Activated B cell treated with CpG ODN at 0.5 μM for 24 hours (primary cell): ENCODE measurements at regions not wholly inside any gene's neighbourhood (a gene's known extent, or its start where the extent isn't known, plus 50 kb on each side); places are given as distances from the start of the nearest gene placed in this dataset.

Source experiments
- ATAC-seq: fragments of 200-7000 bp; cut with Tn5 transposase; one replicate; pipeline ENCODE4 v1.10.0; 2021; ENCODE audit warnings: low read depth, mild to moderate bottlenecking, moderate library complexity
- CTCF ChIA-PET: fragments of 350-600 bp; sonication (Branson Sonifier 250); formaldehyde crosslinking; loops from one replicate; lab custom pipeline; 2021; ENCODE audit warnings: antibody characterized with exemption; lab: Charles Lee
- POLR2A ChIA-PET: fragments of 350-600 bp; sonication (Branson Sonifier 250); formaldehyde crosslinking; loops from one replicate; lab custom pipeline; 2021; ENCODE audit warnings: antibody characterized with exemption; lab: Charles Lee
- DNase-seq: peaks from one replicate; pipeline ENCODE4 v3.0.0; 2022
- H3K27ac Mint-ChIP-seq: one replicate; pipeline ENCODE4 v1.8.0; 2020; ENCODE audit warnings: mixed read lengths
- H3K27me3 Mint-ChIP-seq: one replicate; pipeline ENCODE4 v1.8.0; 2021; ENCODE audit warnings: mixed read lengths
- H3K36me3 Mint-ChIP-seq: one replicate; pipeline ENCODE4 v1.8.0; 2021; ENCODE audit warnings: low read depth, mixed read lengths
- H3K4me1 Mint-ChIP-seq: one replicate; pipeline ENCODE4 v1.8.0; 2021; ENCODE audit warnings: mixed read lengths
- H3K4me3 Mint-ChIP-seq: one replicate; pipeline ENCODE4 v1.8.0; 2020; ENCODE audit warnings: mild to moderate bottlenecking, mixed read lengths
- H3K9me3 Mint-ChIP-seq: one replicate; pipeline ENCODE4 v1.8.0; 2020; ENCODE audit warnings: mixed read lengths
- CTCF ChIP-seq: fragments of 200-600 bp; IDR thresholded peaks from one replicate; pipeline ENCODE4 v1.8.0; 2022; ENCODE audit warnings: antibody characterized with exemption, mild to moderate bottlenecking
- intact Hi-C: fragments of 100-400 bp; cut with micrococcal nuclease; formaldehyde crosslinking; loops from one replicate; pipeline ENCODE4 v1.15.1; 2024

DNA sequence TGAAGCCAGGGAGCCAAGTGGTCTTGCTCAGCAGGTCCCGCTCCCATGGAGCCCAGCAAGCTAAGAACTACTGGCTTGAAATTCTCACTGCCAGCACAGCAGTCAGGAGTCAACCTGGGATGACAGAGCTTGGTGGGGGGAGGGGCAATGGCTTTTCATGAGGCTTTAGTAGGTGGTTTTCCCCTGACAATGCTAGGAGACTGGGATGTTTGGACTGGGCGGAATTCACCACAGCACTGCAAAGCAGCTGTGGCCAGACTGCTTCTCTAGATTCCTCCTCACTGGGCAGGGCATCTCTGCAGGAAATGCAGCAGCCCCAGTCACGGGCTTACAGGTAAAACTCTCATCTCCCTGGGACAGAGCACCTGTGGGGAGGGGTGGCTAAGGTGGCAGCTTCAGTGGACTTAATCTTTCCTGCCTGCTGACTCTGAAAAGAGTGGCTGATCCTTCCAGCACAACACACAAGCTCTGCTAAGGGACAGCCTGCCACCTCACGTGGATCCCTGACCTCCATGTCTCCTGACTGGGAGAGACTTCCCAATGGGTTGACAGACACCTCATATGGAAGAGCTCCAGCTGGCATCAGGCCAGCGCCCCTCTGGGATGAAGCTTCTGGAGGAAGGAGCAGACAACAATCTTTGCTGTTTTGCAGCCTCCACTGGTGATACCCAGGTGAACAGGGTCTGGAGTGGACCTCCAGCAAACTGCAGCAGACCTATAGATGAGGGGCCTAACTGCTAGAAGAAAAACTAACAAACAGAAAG lies 349.7 kb upstream of the ST6GAL2 start:
- H3K27ac Mint-ChIP-seq = no peak overlapping the region
- ChIA-PET POLR2A (no interaction called here), CTCF (no interaction called here)
- H3K27me3 Mint-ChIP-seq = no peaks in the 10 kb centered on the region
- H3K4me1 Mint-ChIP-seq = no peaks in the 10 kb centered on the region
- intact Hi-C loops = no loop called here
- DNase-seq = no peak
- ATAC-seq = no peak
- H3K9me3 Mint-ChIP-seq = peaks cover 4% of the 10 kb centered on the region
- no peaks in the 10 kb centered on the region for H3K36me3 Mint-ChIP-seq
- no peak overlapping the region for H3K4me3 Mint-ChIP-seq
- no peak for TF ChIP-seq CTCF

DNA sequence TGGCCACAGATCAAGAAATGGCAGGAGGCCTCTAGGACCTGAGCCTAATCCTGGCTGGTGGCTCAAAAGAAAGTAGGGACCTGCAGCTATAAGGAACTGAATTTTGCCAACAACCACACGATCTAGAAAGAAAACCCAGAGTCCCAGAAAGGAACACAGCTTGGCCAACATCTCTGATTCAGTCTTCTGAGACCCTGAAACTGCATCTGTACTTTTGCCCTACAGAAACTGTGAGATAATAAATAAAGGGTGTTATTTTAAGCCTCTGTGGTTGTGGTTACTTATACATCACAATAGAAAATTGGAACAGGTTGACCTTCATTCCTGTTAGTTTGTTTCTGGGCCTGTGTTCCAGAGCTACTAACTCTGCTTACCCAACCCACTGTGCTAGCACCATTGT lies 356.8 kb upstream of the ST6GAL2 start:
- ATAC-seq (no peak), DNase-seq (no peak)
- Mint-ChIP-seq H3K27ac (no peak overlapping the region), H3K4me3 (no peak overlapping the region), H3K4me1 (no peaks in the 10 kb centered on the region), H3K27me3 (no peaks in the 10 kb centered on the region), H3K9me3 (peaks cover 2% of the 10 kb centered on the region), H3K36me3 (no peaks in the 10 kb centered on the region)
- intact Hi-C loops = no loop called here
- CTCF ChIA-PET = no interaction called here
- POLR2A ChIA-PET = no interaction called here
- no peak for TF ChIP-seq CTCF

DNA sequence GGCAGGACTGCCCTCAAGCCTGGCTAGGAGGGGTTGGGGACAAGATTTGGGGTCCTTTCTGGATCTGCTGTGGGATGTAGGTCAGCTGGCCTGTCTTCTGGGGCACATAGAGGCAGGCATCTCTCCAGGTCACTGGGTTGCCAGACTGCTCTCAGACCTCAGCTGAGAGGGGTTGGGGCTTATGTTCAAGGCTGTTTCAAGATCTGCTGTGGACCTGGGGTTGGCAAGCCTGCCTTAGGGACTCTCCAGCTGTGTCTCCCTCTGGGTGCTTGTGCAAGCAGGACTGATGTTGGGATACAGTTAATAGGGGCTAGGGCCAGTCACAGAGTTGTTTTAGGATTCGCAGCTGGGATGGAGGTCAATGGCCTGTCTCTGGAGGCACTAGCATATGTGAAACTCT lies 363.0 kb upstream of the ST6GAL2 start:
- no peak for TF ChIP-seq CTCF
- Mint-ChIP-seq H3K4me3 (no peak overlapping the region), H3K36me3 (no peaks in the 10 kb centered on the region), H3K27ac (no peak overlapping the region), H3K4me1 (no peaks in the 10 kb centered on the region), H3K9me3 (no peaks in the 10 kb centered on the region), H3K27me3 (no peaks in the 10 kb centered on the region)
- intact Hi-C loops = no loop called here
- no peak for ATAC-seq
- ChIA-PET POLR2A (no interaction called here), CTCF (no interaction called here)
- no peak for DNase-seq

GRCh38 chr2:107255744-107256143 lies 369.8 kb upstream of the ST6GAL2 start:
- ChIA-PET POLR2A (no interaction called here), CTCF (no interaction called here)
- Mint-ChIP-seq H3K9me3 (peaks cover 2% of the 10 kb centered on the region), H3K27ac (no peak overlapping the region), H3K36me3 (no peaks in the 10 kb centered on the region), H3K27me3 (no peaks in the 10 kb centered on the region), H3K4me3 (no peak overlapping the region), H3K4me1 (no peaks in the 10 kb centered on the region)
- intact Hi-C loops = no loop called here
- no peak for TF ChIP-seq CTCF
- DNase-seq = no peak
- no peak for ATAC-seq

- no peak for DNase-seq
- ChIA-PET CTCF (no interaction called here), POLR2A (no interaction called here)
- H3K27me3 Mint-ChIP-seq = no peaks in the 10 kb centered on the region
- TF ChIP-seq CTCF = no peak
- intact Hi-C loops = no loop called here
- H3K9me3 Mint-ChIP-seq = peaks cover 2% of the 10 kb centered on the region
- H3K4me1 Mint-ChIP-seq = no peaks in the 10 kb centered on the region
- H3K27ac Mint-ChIP-seq = no peak overlapping the region
- H3K4me3 Mint-ChIP-seq = no peak overlapping the region
- no peak for ATAC-seq
- no peaks in the 10 kb centered on the region for H3K36me3 Mint-ChIP-seq
Measured at GRCh38 chr2:107258531-107259407, 372.8 kb upstream of the ST6GAL2 start.
